HCEC 1CT (cell line): ENCODE measurements at regions not wholly inside any gene's neighbourhood (a gene's known extent, or its start where the extent isn't known, plus 50 kb on each side); places are given as distances from the start of the nearest gene placed in this dataset.

Experiments
- DNase-seq: peaks from one replicate; pipeline ENCODE4 v3.0.0-alpha.2; 2017

GRCh38 chr9:23606107-23606506, 219.9 kb downstream of the ELAVL2 start:
- DNase-seq: no peak

- DNase-seq: no peak
Measured at GRCh38 chr9:23608456-23608855, 217.6 kb downstream of the ELAVL2 start.

- DNase-seq: no peak
Measured at GRCh38 chr9:23611869-23612268, 214.2 kb downstream of the ELAVL2 start.

- no peak for DNase-seq
Measured at GRCh38 chr9:23615569-23615968, 210.5 kb downstream of the ELAVL2 start.

- DNase-seq: no peak
Measured at GRCh38 chr9:23621188-23621587, 204.9 kb downstream of the ELAVL2 start.

- no peak for DNase-seq
Measured at GRCh38 chr9:23621924-23622323, 204.1 kb downstream of the ELAVL2 start.

GRCh38 chr9:23622396-23622795, 203.6 kb downstream of the ELAVL2 start:
- DNase-seq: no peak

- no peak for DNase-seq
Measured at GRCh38 chr9:23630488-23630887, 195.6 kb downstream of the ELAVL2 start.

- no peak for DNase-seq
Measured at GRCh38 chr9:23635276-23635675, 190.8 kb downstream of the ELAVL2 start.

GRCh38 chr9:23636199-23636598, 189.8 kb downstream of the ELAVL2 start:
- no peak for DNase-seq

- DNase-seq: no peak
Measured at GRCh38 chr9:23638011-23638410, 188.0 kb downstream of the ELAVL2 start.

- no peak for DNase-seq
Measured at GRCh38 chr9:23638837-23639426, 187.1 kb downstream of the ELAVL2 start.
